HCT116 (cell line): ENCODE measurements at regions not wholly inside any gene's neighbourhood (a gene's known extent, or its start where the extent isn't known, plus 50 kb on each side); places are given as distances from the start of the nearest gene placed in this dataset.

Experiments used
- ATAC-seq: fragments of 200-7000 bp; cut with Tn5 transposase; 2 replicates; pipeline ENCODE4 v1.9.1; 2020; ENCODE audit warnings: mild to moderate bottlenecking, moderate library complexity
- BruUV-seq: library from RNA; stranded (reverse); fragments of 400-500 nt; replicated peaks from 2 replicates; lab custom pipeline; 2021; lab: Mats Ljungman, UMichigan
- CTCF ChIA-PET: fragments of 300-600 bp; sonication (Branson Sonifier 250); formaldehyde crosslinking; loops from one replicate; lab custom pipeline; 2021; ENCODE audit warnings: antibody characterized with exemption; lab: Charles Lee
- POLR2A ChIA-PET: fragments of 300-600, 350-600 bp; sonication (Branson Sonifier 250); formaldehyde crosslinking; loops from one replicate; lab custom pipeline; 2021; ENCODE audit warnings: antibody characterized with exemption; lab: Charles Lee
- RAD21 ChIA-PET, 2 experiments: fragments of 300-600 bp; sonication (Branson Sonifier 250); formaldehyde crosslinking; loops; one replicate each; lab custom pipeline; 2023; ENCODE audit warnings: low total read pairs in 2 of 2; ENCODE audit not compliant: uncharacterized antibody in 2 of 2, unreplicated experiment in 2 of 2, low non-redundant PET in 1 of 2; lab: Charles Lee
- DNase-seq: peaks from one replicate; pipeline ENCODE4 v3.0.0-alpha.2; 2010; ENCODE audit warnings: low read depth, low spot score
- H2AFZ ChIP-seq: fragments of 200-600 bp; shearing (Covaris generic), sonication (generic); 2 replicates; pipeline ENCODE4 v1.6.1; 2017; ENCODE audit warnings: low read depth, mixed run types, mixed read lengths, antibody characterized with exemption, low read length; ENCODE audit not compliant: poor library complexity, severe bottlenecking
- H3K27ac ChIP-seq: 2 replicates; pipeline ENCODE4 v1.5.1; 2012; ENCODE audit warnings: low read depth, low read length
- H3K27me3 ChIP-seq: fragments of 200-600 bp; sonication (generic); 2 replicates; pipeline ENCODE4 v1.6.1; 2016; ENCODE audit warnings: mixed run types, low read length, mixed read lengths; ENCODE audit not compliant: insufficient read depth
- H3K36me3 ChIP-seq, 2 experiments: fragments of 200-500 bp in 1 of 2; fragments of 200-600 bp in 1 of 2; sonication (Bioruptor generic) in 1 of 2; sonication (generic) in 1 of 2; 2 replicates each; pipeline versions ENCODE4 v1.5.1 to v1.6.1; 2014 to 2016; ENCODE audit warnings: low read length in 2 of 2, inconsistent platforms in 1 of 2, mixed read lengths in 1 of 2, mixed run types in 1 of 2; ENCODE audit not compliant: insufficient read depth in 2 of 2, control insufficient read depth in 1 of 2
- H3K4me1 ChIP-seq, 2 experiments: fragments of 200-600 bp in 1 of 2; sonication (generic) in 1 of 2; 2 replicates each; pipeline versions ENCODE4 v1.5.1 to v1.6.1; 2012 to 2017; ENCODE audit warnings: low read length in 2 of 2, inconsistent platforms in 1 of 2, mild to moderate bottlenecking in 1 of 2, mixed read lengths in 1 of 2, mixed run types in 1 of 2, moderate library complexity in 1 of 2; ENCODE audit not compliant: insufficient read depth in 2 of 2, control insufficient read depth in 1 of 2
- H3K4me2 ChIP-seq: fragments of 200-600 bp; sonication (generic); 2 replicates; pipeline ENCODE4 v1.6.1; 2017; ENCODE audit warnings: mixed run types, low read length, mixed read lengths
- H3K4me3 ChIP-seq, 2 experiments: fragments of 200-600 bp in 1 of 2; sonication (generic) in 1 of 2; replicated peaks in 1 of 2; 2 replicates each; pipeline ENCODE4 v1.5.1; 2011 to 2016; ENCODE audit warnings: low read length in 2 of 2, control low read depth in 1 of 2, low read depth in 1 of 2, mild to moderate bottlenecking in 1 of 2, mixed read lengths in 1 of 2, mixed run types in 1 of 2
- H3K79me2 ChIP-seq: fragments of 200-600 bp; sonication (generic); 2 replicates; pipeline ENCODE4 v1.6.1; 2017; ENCODE audit warnings: mild to moderate bottlenecking, mixed run types, low read length, moderate library complexity, mixed read lengths; ENCODE audit not compliant: insufficient read depth
- H3K9ac ChIP-seq: fragments of 200-600 bp; sonication (generic); 2 replicates; pipeline ENCODE4 v1.6.1; 2016; ENCODE audit warnings: low read length, mixed read lengths
- H3K9me2 ChIP-seq: fragments of 200-600 bp; sonication (generic), shearing (Covaris generic); 2 replicates; pipeline ENCODE4 v1.6.1; 2017; ENCODE audit warnings: mixed run types, mild to moderate bottlenecking, moderate library complexity; ENCODE audit not compliant: insufficient read depth
- H3K9me3 ChIP-seq, 2 experiments: fragments of 200-500 bp in 1 of 2; fragments of 200-600 bp in 1 of 2; sonication (Bioruptor generic) in 1 of 2; sonication (generic) in 1 of 2; 2 replicates each; pipeline ENCODE4 v1.6.1; 2014 to 2017; ENCODE audit warnings: low read length in 2 of 2, mixed read lengths in 2 of 2, inconsistent platforms in 1 of 2, low read depth in 1 of 2, mild to moderate bottlenecking in 1 of 2, mixed run types in 1 of 2, moderate library complexity in 1 of 2; ENCODE audit not compliant: control insufficient read depth in 1 of 2, insufficient read depth in 1 of 2
- H4K20me1 ChIP-seq: fragments of 200-600 bp; sonication (generic), shearing (Covaris generic); 2 replicates; pipeline ENCODE4 v1.6.1; 2017; ENCODE audit warnings: mixed run types, mild to moderate bottlenecking, moderate library complexity; ENCODE audit not compliant: insufficient read depth
- CEBPB ChIP-seq: IDR thresholded peaks from 2 replicates; pipeline ENCODE4 v1.6.1; 2012; ENCODE audit warnings: low read depth
- EGR1 ChIP-seq: IDR thresholded peaks from 2 replicates; pipeline ENCODE4 v1.6.1; 2012; ENCODE audit warnings: low read depth
- ELF1 ChIP-seq: IDR thresholded peaks from 2 replicates; pipeline ENCODE4 v1.6.1; 2012; ENCODE audit warnings: low read depth, borderline replicate concordance
- EZH2phosphoT487 ChIP-seq: fragments of 200-600 bp; IDR thresholded peaks from 2 replicates; pipeline ENCODE4 v1.6.1; 2018; ENCODE audit warnings: antibody characterized with exemption, borderline replicate concordance
- FOSL1 ChIP-seq: IDR thresholded peaks from 2 replicates; pipeline ENCODE4 v1.6.1; 2012; ENCODE audit warnings: low read depth
- JUND ChIP-seq: IDR thresholded peaks from 2 replicates; pipeline ENCODE4 v1.6.1; 2012
- RAD21 ChIP-seq: IDR thresholded peaks from 2 replicates; pipeline ENCODE4 v1.6.1; 2012; ENCODE audit warnings: low read depth, mild to moderate bottlenecking
- SIN3A ChIP-seq: IDR thresholded peaks from 2 replicates; pipeline ENCODE4 v1.6.1; 2012; ENCODE audit warnings: low read depth
- SRF ChIP-seq: IDR thresholded peaks from 2 replicates; pipeline ENCODE4 v1.6.1; 2012; ENCODE audit warnings: low read depth
- ZBTB33 ChIP-seq: IDR thresholded peaks from 2 replicates; pipeline ENCODE4 v1.6.1; 2011; ENCODE audit warnings: mild to moderate bottlenecking, low read length, moderate library complexity; ENCODE audit not compliant: insufficient replicate concordance; ENCODE audit errors: extremely low read depth
- intact Hi-C: fragments of 100-400 bp; cut with micrococcal nuclease; formaldehyde crosslinking; loops from 2 replicates; pipeline ENCODE4 v1.10.0; 2022

GRCh38 chr10:26372513-26373354 is 65.4 kb upstream of the APBB1IP start:
- no peaks in the 10 kb centered on the region for H3K4me1 ChIP-seq
- intact Hi-C loops = no loop called here
- no peaks in the 10 kb centered on the region for H3K79me2 ChIP-seq
- TF ChIP-seq JUND (no peak), RAD21 (no peak), EZH2phosphoT487 (no peak), ZBTB33 (no peak), ELF1 (no peak), SRF (no peak), FOSL1 (no peak), CEBPB (no peak), SIN3A (no peak), EGR1 (no peak)
- H3K9me2 ChIP-seq = no peaks in the 10 kb centered on the region
- H3K27ac ChIP-seq = no peak overlapping the region
- ChIA-PET POLR2A (no interaction called here), CTCF (no interaction called here), RAD21 (no interaction called here)
- no peak overlapping the region for H3K9ac ChIP-seq
- no peak overlapping the region for H2AFZ ChIP-seq
- H4K20me1 ChIP-seq = no peaks in the 10 kb centered on the region
- no peak for DNase-seq
- BruUV-seq = no TSS peak
- ATAC-seq = no peak
- H3K27me3 ChIP-seq = peaks cover 25% of the 10 kb centered on the region
- H3K36me3 ChIP-seq = no peaks in the 10 kb centered on the region
- H3K4me3 ChIP-seq = no peak overlapping the region
- H3K9me3 ChIP-seq = no peaks in the 10 kb centered on the region
- H3K4me2 ChIP-seq = no peak overlapping the region
